ENCODE measurements at regions not wholly inside any gene's neighbourhood (a gene's known extent, or its start where the extent isn't known, plus 50 kb on each side); places are given as distances from the start of the nearest gene placed in this dataset.

DNA sequence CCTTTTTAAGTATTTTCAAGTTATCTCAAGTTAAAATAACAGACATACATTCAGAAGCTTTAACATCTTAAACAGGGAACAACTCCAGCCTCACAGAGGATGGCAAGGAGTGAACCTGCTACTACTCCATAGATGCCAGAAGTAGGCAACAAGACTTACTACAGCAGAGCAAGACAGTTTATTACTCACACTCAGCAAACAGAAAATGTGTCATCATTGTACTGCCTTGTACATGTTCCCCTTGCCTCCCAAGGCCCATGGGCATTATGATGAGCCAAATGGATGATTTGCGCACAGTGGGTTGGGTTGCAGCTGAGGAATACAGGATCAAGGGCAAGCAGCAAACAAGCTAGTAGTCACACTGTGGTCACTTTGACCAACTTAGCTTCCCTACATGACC lies 80.6 kb upstream of the VRK2 start:
- TF ChIP-seq, protein P1, sequence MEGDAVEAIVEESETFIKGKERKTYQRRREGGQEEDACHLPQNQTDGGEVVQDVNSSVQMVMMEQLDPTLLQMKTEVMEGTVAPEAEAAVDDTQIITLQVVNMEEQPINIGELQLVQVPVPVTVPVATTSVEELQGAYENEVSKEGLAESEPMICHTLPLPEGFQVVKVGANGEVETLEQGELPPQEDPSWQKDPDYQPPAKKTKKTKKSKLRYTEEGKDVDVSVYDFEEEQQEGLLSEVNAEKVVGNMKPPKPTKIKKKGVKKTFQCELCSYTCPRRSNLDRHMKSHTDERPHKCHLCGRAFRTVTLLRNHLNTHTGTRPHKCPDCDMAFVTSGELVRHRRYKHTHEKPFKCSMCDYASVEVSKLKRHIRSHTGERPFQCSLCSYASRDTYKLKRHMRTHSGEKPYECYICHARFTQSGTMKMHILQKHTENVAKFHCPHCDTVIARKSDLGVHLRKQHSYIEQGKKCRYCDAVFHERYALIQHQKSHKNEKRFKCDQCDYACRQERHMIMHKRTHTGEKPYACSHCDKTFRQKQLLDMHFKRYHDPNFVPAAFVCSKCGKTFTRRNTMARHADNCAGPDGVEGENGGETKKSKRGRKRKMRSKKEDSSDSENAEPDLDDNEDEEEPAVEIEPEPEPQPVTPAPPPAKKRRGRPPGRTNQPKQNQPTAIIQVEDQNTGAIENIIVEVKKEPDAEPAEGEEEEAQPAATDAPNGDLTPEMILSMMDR (IDR thresholded peaks at IDR 0.05), result no peak
- no peak for TF ChIP-seq POLR2A (IDR thresholded peaks at IDR 0.05)

All from esophagus squamous epithelium (tissue), 4 donors.